Activated CD4-positive, alpha-beta T cell treated with anti-CD3 and anti-CD28 coated beads for 36 hours (primary cell): ENCODE measurements at regions not wholly inside any gene's neighbourhood (a gene's known extent, or its start where the extent isn't known, plus 50 kb on each side); places are given as distances from the start of the nearest gene placed in this dataset.
"Not testable (repeated sequence)": the region's sequence is repeated elsewhere in the genome, so short reads cannot be mapped to it uniquely, and the experiment has no call there.

Source experiments
- ATAC-seq: fragments of 200-7000 bp; cut with Tn5 transposase; one replicate; pipeline ENCODE4 v1.10.0; 2021; ENCODE audit warnings: mild to moderate bottlenecking, moderate library complexity
- CTCF ChIA-PET: fragments of 350-600 bp; sonication (Branson Sonifier 250); formaldehyde crosslinking; loops from one replicate; lab custom pipeline; 2021; ENCODE audit warnings: antibody characterized with exemption; lab: Charles Lee
- POLR2A ChIA-PET: fragments of 350-600 bp; sonication (Branson Sonifier 250); formaldehyde crosslinking; loops from one replicate; lab custom pipeline; 2021; ENCODE audit warnings: antibody characterized with exemption, inconsistent platforms; lab: Charles Lee
- DNase-seq: peaks from one replicate; pipeline ENCODE4 v3.0.0-alpha.2; 2020
- H3K27ac Mint-ChIP-seq: one replicate; pipeline ENCODE4 v1.8.0; 2021; ENCODE audit warnings: mixed read lengths
- H3K27me3 Mint-ChIP-seq: one replicate; pipeline ENCODE4 v1.8.0; 2021; ENCODE audit warnings: mixed read lengths
- H3K36me3 Mint-ChIP-seq: one replicate; pipeline ENCODE4 v1.8.0; 2021; ENCODE audit warnings: low read depth, mixed read lengths
- H3K4me1 Mint-ChIP-seq: one replicate; pipeline ENCODE4 v1.8.0; 2021; ENCODE audit warnings: mixed read lengths
- H3K4me3 Mint-ChIP-seq: one replicate; pipeline ENCODE4 v1.8.0; 2021; ENCODE audit warnings: mild to moderate bottlenecking, moderate library complexity, mixed read lengths
- H3K9me3 Mint-ChIP-seq: one replicate; pipeline ENCODE4 v1.8.0; 2021; ENCODE audit warnings: low read depth, mixed read lengths
- intact Hi-C, 2 experiments: fragments of 100-400 bp; cut with DNase I in 1 of 2; cut with micrococcal nuclease in 1 of 2; formaldehyde crosslinking; loops; one replicate each; pipeline versions ENCODE4 v1.14.2 to v1.15.1; 2022 to 2024; cut with DNase I, micrococcal nuclease

- H3K4me3 Mint-ChIP-seq, DNase-seq, H3K27ac Mint-ChIP-seq, H3K9me3 Mint-ChIP-seq, H3K4me1 Mint-ChIP-seq, ATAC-seq, H3K27me3 Mint-ChIP-seq, H3K36me3 Mint-ChIP-seq, POLR2A ChIA-PET, intact Hi-C loops: not testable (repeated sequence)
- CTCF ChIA-PET, result interaction anchor here (1.3 kb wide), 1 partner anchor 10 kb away, joined by 3 read pairs; no protein-coding TSS in a partner anchor
Observed at GRCh38 chr2:85969367-85969766, 80.6 kb upstream of the ST3GAL5 start.

GRCh38 chr2:85965770-85966169, 77.0 kb upstream of the ST3GAL5 start:
- CTCF ChIA-PET, H3K9me3 Mint-ChIP-seq, DNase-seq, intact Hi-C loops, POLR2A ChIA-PET, H3K27ac Mint-ChIP-seq, H3K36me3 Mint-ChIP-seq, H3K27me3 Mint-ChIP-seq, H3K4me1 Mint-ChIP-seq, H3K4me3 Mint-ChIP-seq, ATAC-seq: not testable (repeated sequence)

GRCh38 chr2:85963747-85964418, 75.1 kb upstream of the ST3GAL5 start:
- DNase-seq, intact Hi-C loops, H3K27me3 Mint-ChIP-seq, H3K9me3 Mint-ChIP-seq, H3K27ac Mint-ChIP-seq, POLR2A ChIA-PET, H3K36me3 Mint-ChIP-seq, H3K4me1 Mint-ChIP-seq, ATAC-seq, H3K4me3 Mint-ChIP-seq: not testable (repeated sequence)
- CTCF ChIA-PET, result interaction anchor here (0.6 kb wide), 1 partner anchor 36 kb away, joined by 3 read pairs; no protein-coding TSS in a partner anchor

GRCh38 chr2:85963068-85963467, 74.3 kb upstream of the ST3GAL5 start:
- intact Hi-C loops, result no loop called here
- Mint-ChIP-seq H3K27me3 (no peaks in the 10 kb centered on the region), H3K4me1 (no peaks in the 10 kb centered on the region), H3K4me3 (no peak overlapping the region), H3K36me3 (no peaks in the 10 kb centered on the region), H3K9me3 (no peaks in the 10 kb centered on the region), H3K27ac (no peak overlapping the region)
- POLR2A ChIA-PET, result no interaction called here
- DNase-seq, result no peak
- no peak for ATAC-seq
- CTCF ChIA-PET, result interaction anchor here (0.5 kb wide), 2 partner anchors 118 to 137 kb away, joined by 3 read pairs; no protein-coding TSS in a partner anchor

GRCh38 chr2:85961754-85962153, 73.0 kb upstream of the ST3GAL5 start:
- no peaks in the 10 kb centered on the region for H3K4me1 Mint-ChIP-seq
- no peak overlapping the region for H3K4me3 Mint-ChIP-seq
- ChIA-PET POLR2A (no interaction called here), CTCF (interaction anchor here (0.7 kb wide), 1 partner anchor 508 kb away, joined by 4 read pairs; no protein-coding TSS in a partner anchor)
- H3K27ac Mint-ChIP-seq, result no peak overlapping the region
- intact Hi-C loops, result no loop called here
- no peaks in the 10 kb centered on the region for H3K27me3 Mint-ChIP-seq
- no peaks in the 10 kb centered on the region for H3K36me3 Mint-ChIP-seq
- DNase-seq, result no peak
- no peak for ATAC-seq
- H3K9me3 Mint-ChIP-seq, result no peaks in the 10 kb centered on the region

- H3K36me3 Mint-ChIP-seq, result no peaks in the 10 kb centered on the region
- ATAC-seq (no peak), DNase-seq (no peak)
- POLR2A ChIA-PET, result no interaction called here
- no peaks in the 10 kb centered on the region for H3K27me3 Mint-ChIP-seq
- intact Hi-C loops, result no loop called here
- no peaks in the 10 kb centered on the region for H3K9me3 Mint-ChIP-seq
- no peak overlapping the region for H3K4me3 Mint-ChIP-seq
- no peak overlapping the region for H3K27ac Mint-ChIP-seq
- H3K4me1 Mint-ChIP-seq, result no peaks in the 10 kb centered on the region
- CTCF ChIA-PET, result interaction anchor here (0.7 kb wide), 1 partner anchor 507 kb away, joined by 4 read pairs; no protein-coding TSS in a partner anchor
Observed at GRCh38 chr2:85961053-85961452, 72.3 kb upstream of the ST3GAL5 start.

- intact Hi-C loops, result no loop called here
- ChIA-PET POLR2A (no interaction called here), CTCF (interaction anchor here (0.6 to 1.3 kb wide), 7 partner anchors 10 to 324 kb away, joined by 3 to 4 read pairs (median 3); no protein-coding TSS in a partner anchor)
- no peaks in the 10 kb centered on the region for H3K4me1 Mint-ChIP-seq
- no peak overlapping the region for H3K27ac Mint-ChIP-seq
- H3K27me3 Mint-ChIP-seq, result no peaks in the 10 kb centered on the region
- DNase-seq (no peak), ATAC-seq (no peak)
- no peak overlapping the region for H3K4me3 Mint-ChIP-seq
- H3K36me3 Mint-ChIP-seq, result no peaks in the 10 kb centered on the region
- no peaks in the 10 kb centered on the region for H3K9me3 Mint-ChIP-seq
Observed at GRCh38 chr2:85959826-85960225, 71.0 kb upstream of the ST3GAL5 start.

- Mint-ChIP-seq H3K36me3 (no peaks in the 10 kb centered on the region), H3K4me3 (no peak overlapping the region), H3K4me1 (no peaks in the 10 kb centered on the region), H3K27me3 (no peaks in the 10 kb centered on the region), H3K9me3 (no peaks in the 10 kb centered on the region), H3K27ac (no peak overlapping the region)
- intact Hi-C loops, result no loop called here
- CTCF ChIA-PET, result interaction anchor here (0.5 to 1.3 kb wide), 6 partner anchors 10 to 323 kb away, joined by 3 to 4 read pairs (median 3); no protein-coding TSS in a partner anchor
- no peak for DNase-seq
- no peak for ATAC-seq
- POLR2A ChIA-PET, result no interaction called here
Observed at GRCh38 chr2:85959185-85959584, 70.4 kb upstream of the ST3GAL5 start.

GRCh38 chr2:85958731-85959130, 69.9 kb upstream of the ST3GAL5 start:
- Mint-ChIP-seq H3K27ac (no peak overlapping the region), H3K4me1 (no peaks in the 10 kb centered on the region), H3K27me3 (no peaks in the 10 kb centered on the region), H3K36me3 (no peaks in the 10 kb centered on the region), H3K4me3 (no peak overlapping the region), H3K9me3 (no peaks in the 10 kb centered on the region)
- ChIA-PET POLR2A (no interaction called here), CTCF (interaction anchor here (0.5 to 1.0 kb wide), 3 partner anchors 11 to 206 kb away, joined by 3 read pairs; no protein-coding TSS in a partner anchor)
- ATAC-seq (no peak), DNase-seq (no peak)
- intact Hi-C loops, result no loop called here

GRCh38 chr2:85957256-85957655, 68.5 kb upstream of the ST3GAL5 start:
- POLR2A ChIA-PET, result no interaction called here
- no peak for DNase-seq
- Mint-ChIP-seq H3K9me3 (no peaks in the 10 kb centered on the region), H3K4me3 (no peak overlapping the region), H3K27ac (no peak overlapping the region), H3K4me1 (no peaks in the 10 kb centered on the region), H3K36me3 (no peaks in the 10 kb centered on the region), H3K27me3 (no peaks in the 10 kb centered on the region)
- intact Hi-C loops, result no loop called here
- CTCF ChIA-PET, result interaction anchor here (1.1 kb wide), 1 partner anchor 56 kb away, joined by 3 read pairs; no protein-coding TSS in a partner anchor
- ATAC-seq, result no peak

- POLR2A ChIA-PET, result no interaction called here
- DNase-seq (no peak), ATAC-seq (no peak)
- Mint-ChIP-seq H3K4me3 (no peak overlapping the region), H3K27ac (no peak overlapping the region), H3K27me3 (no peaks in the 10 kb centered on the region), H3K4me1 (no peaks in the 10 kb centered on the region), H3K36me3 (no peaks in the 10 kb centered on the region), H3K9me3 (no peaks in the 10 kb centered on the region)
- CTCF ChIA-PET, result no interaction called here
- intact Hi-C loops, result no loop called here
Observed at GRCh38 chr2:85956646-85957039, 67.9 kb upstream of the ST3GAL5 start.
